Activated CD8-positive, alpha-beta memory T cell treated with anti-CD3 and anti-CD28 coated beads, Interleukin-2, amount 50 U/mL, for 48 hours (primary cell): ENCODE measurements at regions not wholly inside any gene's neighbourhood (a gene's known extent, or its start where the extent isn't known, plus 50 kb on each side); places are given as distances from the start of the nearest gene placed in this dataset.
"Not testable (repeated sequence)": the region's sequence is repeated elsewhere in the genome, so short reads cannot be mapped to it uniquely, and the experiment has no call there.

Source experiments
- DNase-seq: peaks from one replicate; pipeline ENCODE4 v3.0.0-alpha.2; 2020

GRCh38 chr20:57813509-57814269, 103.9 kb upstream of the PMEPA1 start:
- DNase-seq, result no peak

- DNase-seq, result not testable (repeated sequence)
These were observed 102.8 kb upstream of the PMEPA1 start for GRCh38 chr20:57812632-57813031.

- DNase-seq, result no peak
These were observed 101.7 kb upstream of the PMEPA1 start for GRCh38 chr20:57811374-57812020.

GRCh38 chr20:57810511-57811373, 100.9 kb upstream of the PMEPA1 start:
- no peak for DNase-seq

GRCh38 chr20:57809661-57810172, 99.9 kb upstream of the PMEPA1 start:
- DNase-seq, result no peak

- no peak for DNase-seq
These were observed 99.3 kb upstream of the PMEPA1 start for GRCh38 chr20:57809149-57809548.

GRCh38 chr20:57808264-57809070, 98.7 kb upstream of the PMEPA1 start:
- no peak for DNase-seq

GRCh38 chr20:57807401-57808263, 97.8 kb upstream of the PMEPA1 start:
- no peak for DNase-seq

- DNase-seq, result no peak
These were observed 97.2 kb upstream of the PMEPA1 start for GRCh38 chr20:57806975-57807374.

- DNase-seq, result no peak
These were observed 96.7 kb upstream of the PMEPA1 start for GRCh38 chr20:57806476-57806875.

GRCh38 chr20:57805747-57806146, 95.9 kb upstream of the PMEPA1 start:
- no peak for DNase-seq

- no peak for DNase-seq
These were observed 94.8 kb upstream of the PMEPA1 start for GRCh38 chr20:57804470-57805250.

- DNase-seq, result no peak
These were observed 93.7 kb upstream of the PMEPA1 start for GRCh38 chr20:57803508-57804005.

GRCh38 chr20:57802765-57803507, 93.1 kb upstream of the PMEPA1 start:
- no peak for DNase-seq

GRCh38 chr20:57801581-57801980, 91.8 kb upstream of the PMEPA1 start:
- DNase-seq, result no peak

GRCh38 chr20:57800791-57801430, 91.1 kb upstream of the PMEPA1 start:
- no peak for DNase-seq

GRCh38 chr20:57797401-57797800, 87.6 kb upstream of the PMEPA1 start:
- no peak for DNase-seq

- DNase-seq, result no peak
These were observed 86.3 kb upstream of the PMEPA1 start for GRCh38 chr20:57795977-57796560.

- DNase-seq, result no peak
These were observed 85.5 kb upstream of the PMEPA1 start for GRCh38 chr20:57795342-57795697.
